ENCODE measurements at regions not wholly inside any gene's neighbourhood (a gene's known extent, or its start where the extent isn't known, plus 50 kb on each side); places are given as distances from the start of the nearest gene placed in this dataset.
"Not testable (repeated sequence)": the region's sequence is repeated elsewhere in the genome, so short reads cannot be mapped to it uniquely, and the experiment has no call there.

DNA sequence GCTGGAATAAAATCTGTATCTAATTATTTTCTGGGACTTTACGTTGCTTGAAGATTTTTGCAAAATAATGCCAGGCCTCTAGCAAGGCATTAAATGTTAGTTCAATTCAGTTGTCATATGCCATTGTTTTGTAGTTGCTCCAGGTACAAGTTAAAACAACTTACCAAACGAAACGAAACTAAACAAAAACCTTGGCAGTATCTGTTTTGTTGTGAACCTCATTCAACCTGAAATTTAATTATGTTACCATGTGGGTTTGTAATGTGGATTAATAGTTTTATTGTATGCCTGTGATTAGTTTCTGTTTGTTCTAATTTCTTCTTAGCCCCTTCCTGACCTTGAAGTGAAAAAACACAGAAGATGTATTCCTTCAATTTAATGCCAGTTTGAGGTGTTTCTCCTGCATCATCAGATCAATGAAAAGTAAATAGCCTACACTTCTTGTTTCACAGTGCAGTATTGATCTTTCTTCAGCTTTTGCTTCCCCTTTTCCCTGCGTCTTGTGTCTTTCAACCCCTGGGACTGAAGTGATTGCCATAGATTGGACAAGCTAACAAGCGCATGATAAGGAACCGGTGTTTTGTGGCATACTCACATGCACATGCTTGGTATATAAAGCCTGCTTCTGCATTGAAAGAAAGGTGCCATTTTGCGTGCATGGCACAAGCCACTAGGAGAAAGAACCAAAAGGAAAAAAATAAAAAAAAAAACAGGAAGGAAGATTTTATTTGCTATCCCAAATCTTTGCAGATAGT, 699.0 kb upstream of the ARRDC3 start:
- no peak overlapping the region for H3K27ac ChIP-seq
- TF ChIP-seq ZFX (IDR thresholded peaks at IDR 0.05; ENCODE audit: borderline replicate concordance): no peak
- TF ChIP-seq, protein P1, sequence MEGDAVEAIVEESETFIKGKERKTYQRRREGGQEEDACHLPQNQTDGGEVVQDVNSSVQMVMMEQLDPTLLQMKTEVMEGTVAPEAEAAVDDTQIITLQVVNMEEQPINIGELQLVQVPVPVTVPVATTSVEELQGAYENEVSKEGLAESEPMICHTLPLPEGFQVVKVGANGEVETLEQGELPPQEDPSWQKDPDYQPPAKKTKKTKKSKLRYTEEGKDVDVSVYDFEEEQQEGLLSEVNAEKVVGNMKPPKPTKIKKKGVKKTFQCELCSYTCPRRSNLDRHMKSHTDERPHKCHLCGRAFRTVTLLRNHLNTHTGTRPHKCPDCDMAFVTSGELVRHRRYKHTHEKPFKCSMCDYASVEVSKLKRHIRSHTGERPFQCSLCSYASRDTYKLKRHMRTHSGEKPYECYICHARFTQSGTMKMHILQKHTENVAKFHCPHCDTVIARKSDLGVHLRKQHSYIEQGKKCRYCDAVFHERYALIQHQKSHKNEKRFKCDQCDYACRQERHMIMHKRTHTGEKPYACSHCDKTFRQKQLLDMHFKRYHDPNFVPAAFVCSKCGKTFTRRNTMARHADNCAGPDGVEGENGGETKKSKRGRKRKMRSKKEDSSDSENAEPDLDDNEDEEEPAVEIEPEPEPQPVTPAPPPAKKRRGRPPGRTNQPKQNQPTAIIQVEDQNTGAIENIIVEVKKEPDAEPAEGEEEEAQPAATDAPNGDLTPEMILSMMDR (IDR thresholded peaks at IDR 0.05): no peak

DNA sequence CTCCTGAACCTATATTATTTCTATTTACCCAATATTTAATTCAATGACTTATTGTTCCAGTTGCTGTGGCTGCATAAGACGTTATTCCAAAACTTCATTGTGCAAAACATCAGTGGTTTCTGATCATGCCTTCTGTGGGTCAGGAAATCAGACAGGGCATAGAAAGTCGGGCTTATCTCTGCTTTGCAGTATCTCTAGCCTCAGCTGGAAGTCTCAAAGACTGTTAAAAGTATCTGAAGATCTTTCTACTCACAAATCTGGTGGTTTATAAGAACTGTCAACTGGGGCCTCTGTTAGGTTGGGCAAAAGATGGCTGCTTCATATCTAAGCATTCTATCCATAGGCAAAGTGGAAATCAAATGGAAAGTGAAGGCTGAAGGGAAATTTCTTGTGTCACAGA, 687.7 kb upstream of the ARRDC3 start:
- TF ChIP-seq ZFX (IDR thresholded peaks at IDR 0.05; ENCODE audit: borderline replicate concordance): no peak
- TF ChIP-seq, protein P1 (IDR thresholded peaks at IDR 0.05): no peak
- no peak overlapping the region for H3K27ac ChIP-seq

DNA sequence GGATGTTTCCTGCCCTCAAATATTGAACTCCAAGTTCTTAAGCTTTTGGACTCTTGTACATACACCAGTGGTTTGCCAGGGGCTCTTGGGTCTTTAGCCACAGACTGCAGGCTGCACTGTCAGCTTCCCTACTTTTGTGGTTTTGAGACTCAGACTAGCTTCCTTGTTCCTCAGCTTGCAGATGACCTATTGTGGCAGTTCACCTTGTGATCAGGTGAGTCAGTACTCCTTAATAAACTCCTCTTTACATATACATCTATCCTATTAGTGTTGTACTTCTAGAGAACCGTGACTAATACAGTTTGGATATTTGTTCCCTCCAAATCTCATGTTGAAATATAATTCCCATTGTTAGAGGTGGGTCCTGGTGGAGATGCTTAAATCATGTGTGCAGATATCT, 681.9 kb upstream of the ARRDC3 start:
- no peak overlapping the region for H3K27ac ChIP-seq
- TF ChIP-seq, protein P1 (IDR thresholded peaks at IDR 0.05): no peak
- no peak for TF ChIP-seq ZFX (IDR thresholded peaks at IDR 0.05; ENCODE audit: borderline replicate concordance)

DNA sequence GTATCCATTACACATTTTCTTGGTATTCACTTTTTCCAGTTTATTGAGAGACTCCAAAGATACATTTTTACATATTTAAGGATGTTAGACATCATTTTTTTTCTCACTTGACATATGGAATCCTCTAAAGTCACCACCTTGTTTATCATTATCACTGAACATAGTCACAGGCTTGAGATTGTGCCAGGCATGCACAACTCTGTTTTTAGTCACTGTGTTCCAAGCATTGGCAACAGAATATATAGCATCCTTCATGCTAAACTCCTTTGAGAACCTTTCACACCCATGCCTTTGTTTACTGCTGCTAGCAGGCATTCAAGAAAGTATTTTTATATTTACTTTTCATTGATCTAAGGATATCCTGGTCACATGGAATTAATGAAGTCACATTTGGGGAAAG, 668.6 kb upstream of the ARRDC3 start:
- TF ChIP-seq, protein P1 (IDR thresholded peaks at IDR 0.05): no peak
- TF ChIP-seq ZFX (IDR thresholded peaks at IDR 0.05; ENCODE audit: borderline replicate concordance): no peak
- no peak overlapping the region for H3K27ac ChIP-seq

GRCh38 chr5:92050970-92051369, 667.9 kb upstream of the ARRDC3 start:
- no peak overlapping the region for H3K27ac ChIP-seq
- no peak for TF ChIP-seq ZFX (IDR thresholded peaks at IDR 0.05; ENCODE audit: borderline replicate concordance)
- TF ChIP-seq, protein P1 (IDR thresholded peaks at IDR 0.05): no peak

- TF ChIP-seq ZFX (IDR thresholded peaks at IDR 0.05; ENCODE audit: borderline replicate concordance): no peak
- TF ChIP-seq, protein P1 (IDR thresholded peaks at IDR 0.05): no peak
- H3K27ac ChIP-seq: no peak overlapping the region
These were observed 659.0 kb upstream of the ARRDC3 start for GRCh38 chr5:92041911-92042660.

GRCh38 chr5:92041206-92041605, 658.1 kb upstream of the ARRDC3 start:
- H3K27ac ChIP-seq: no peak overlapping the region
- TF ChIP-seq, protein P1 (IDR thresholded peaks at IDR 0.05): no peak
- TF ChIP-seq ZFX (IDR thresholded peaks at IDR 0.05; ENCODE audit: borderline replicate concordance): no peak

GRCh38 chr5:92029792-92030191, 646.7 kb upstream of the ARRDC3 start:
- H3K27ac ChIP-seq: not testable (repeated sequence)
